Common myeloid progenitor, CD34-positive (primary cell): ENCODE measurements at regions not wholly inside any gene's neighbourhood (a gene's known extent, or its start where the extent isn't known, plus 50 kb on each side); places are given as distances from the start of the nearest gene placed in this dataset.
A peak's percentile ranks its signal among the peaks of the same experiment; 100 is the strongest.

ENCODE experiments used
- CTCF ChIA-PET: fragments of 350-600 bp; sonication (Branson Sonifier 250); formaldehyde crosslinking; loops from one replicate; lab custom pipeline; 2021; ENCODE audit warnings: antibody characterized with exemption; lab: Charles Lee
- POLR2A ChIA-PET: fragments of 350-600 bp; sonication (Branson Sonifier 250); formaldehyde crosslinking; loops from one replicate; lab custom pipeline; 2021; ENCODE audit warnings: antibody characterized with exemption; lab: Charles Lee
- DNase-seq, 3 donors: peaks; one replicate each; pipeline versions ENCODE4 v3.0.0 to v3.0.0-alpha.2; 2013
- H3K27ac ChIP-seq, 2 experiments: 1 replicate in 1 of 2; 2 replicates in 1 of 2; pipeline ENCODE4 v1.7.0; 2013; ENCODE audit warnings: inconsistent platforms in 2 of 2, low read length in 2 of 2, mild to moderate bottlenecking in 2 of 2, low read depth in 1 of 2, moderate library complexity in 1 of 2; ENCODE audit not compliant: severe bottlenecking in 2 of 2, insufficient read depth in 1 of 2, poor library complexity in 1 of 2
- H3K27me3 ChIP-seq, 5 experiments: replicated peaks in 2 of 5; 1 replicate in 3 of 5; 2 replicates in 2 of 5; pipeline versions ENCODE4 v1.6.1 to v1.7.0; 2013; ENCODE audit warnings: low read length in 4 of 5, mild to moderate bottlenecking in 2 of 5, moderate library complexity in 2 of 5, inconsistent platforms in 1 of 5; ENCODE audit not compliant: insufficient read depth in 5 of 5, control insufficient read depth in 4 of 5
- H3K36me3 ChIP-seq, 4 experiments: 1 replicate in 2 of 4; 2 replicates in 2 of 4; pipeline versions ENCODE4 v1.6.1 to v1.7.0; 2013; ENCODE audit warnings: low read length in 3 of 4, control low read depth in 1 of 4, mild to moderate bottlenecking in 1 of 4; ENCODE audit not compliant: control insufficient read depth in 4 of 4, insufficient read depth in 4 of 4
- H3K4me1 ChIP-seq, 4 experiments: 1 replicate in 3 of 4; 2 replicates in 1 of 4; pipeline versions ENCODE4 v1.6.1 to v1.7.1; 2013; ENCODE audit warnings: low read length in 3 of 4, mild to moderate bottlenecking in 3 of 4, control low read depth in 1 of 4, inconsistent platforms in 1 of 4, moderate library complexity in 1 of 4; ENCODE audit not compliant: control insufficient read depth in 4 of 4, insufficient read depth in 4 of 4; ENCODE audit errors: control extremely low read depth in 1 of 4
- H3K4me3 ChIP-seq, 7 experiments: 1 replicate in 4 of 7; 2 replicates in 3 of 7; pipeline versions ENCODE4 v1.5.1 to v1.7.0; 2013; ENCODE audit warnings: mild to moderate bottlenecking in 7 of 7, low read length in 6 of 7, moderate library complexity in 6 of 7, inconsistent platforms in 2 of 7, low read depth in 2 of 7, control low read depth in 1 of 7; ENCODE audit not compliant: insufficient read depth in 4 of 7, control insufficient read depth in 1 of 7; ENCODE audit errors: extremely low read depth in 1 of 7
- H3K9me3 ChIP-seq, 5 experiments: 1 replicate in 4 of 5; 2 replicates in 1 of 5; pipeline versions ENCODE4 v1.6.1 to v1.7.1; 2013; ENCODE audit warnings: low read length in 4 of 5, mild to moderate bottlenecking in 2 of 5, inconsistent platforms in 1 of 5, low read depth in 1 of 5, moderate library complexity in 1 of 5; ENCODE audit not compliant: control insufficient read depth in 4 of 5, insufficient read depth in 2 of 5; ENCODE audit errors: control extremely low read depth in 1 of 5
- WGBS: methylation state at CpG from one replicate; pipeline ENCODE4 v1.1.5; 2013; ENCODE audit not compliant: insufficient coverage; 5-methylcytosine and 5-hydroxymethylcytosine counted together

DNA sequence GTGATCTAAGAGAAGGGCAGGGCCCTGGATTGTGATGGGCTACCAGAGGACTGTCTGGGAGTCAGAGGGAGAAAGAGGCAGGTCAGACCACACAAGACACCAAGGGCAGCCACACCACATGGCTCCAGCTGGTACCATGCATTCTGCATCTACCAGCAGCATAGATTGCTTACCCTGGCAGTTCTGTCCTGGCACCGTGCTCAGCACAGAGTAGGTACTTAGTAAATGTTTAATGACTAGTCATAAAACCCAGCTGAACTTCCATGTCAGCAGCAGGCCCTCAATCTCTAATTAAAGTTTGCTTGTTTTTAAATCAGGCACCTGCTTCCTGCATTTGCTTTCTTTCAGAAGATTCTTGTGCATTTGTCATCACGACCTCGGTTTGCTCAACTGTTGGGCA is 77.3 kb upstream of the ATP2B2 start:
- POLR2A ChIA-PET = no interaction called here
- H3K4me1 ChIP-seq = no peaks in the 10 kb centered on the region
- no peak for DNase-seq
- no peak overlapping the region for H3K27ac ChIP-seq
- CTCF ChIA-PET = no interaction called here
- no peaks in the 10 kb centered on the region for H3K36me3 ChIP-seq
- H3K27me3 ChIP-seq = peaks cover 0 to 28% (median 11%) of the 10 kb centered on the region in 5 experiments
- no peaks in the 10 kb centered on the region for H3K9me3 ChIP-seq
- no peak overlapping the region for H3K4me3 ChIP-seq
- 96% methylated on average over 3 of the region's 3 CpGs for WGBS

DNA sequence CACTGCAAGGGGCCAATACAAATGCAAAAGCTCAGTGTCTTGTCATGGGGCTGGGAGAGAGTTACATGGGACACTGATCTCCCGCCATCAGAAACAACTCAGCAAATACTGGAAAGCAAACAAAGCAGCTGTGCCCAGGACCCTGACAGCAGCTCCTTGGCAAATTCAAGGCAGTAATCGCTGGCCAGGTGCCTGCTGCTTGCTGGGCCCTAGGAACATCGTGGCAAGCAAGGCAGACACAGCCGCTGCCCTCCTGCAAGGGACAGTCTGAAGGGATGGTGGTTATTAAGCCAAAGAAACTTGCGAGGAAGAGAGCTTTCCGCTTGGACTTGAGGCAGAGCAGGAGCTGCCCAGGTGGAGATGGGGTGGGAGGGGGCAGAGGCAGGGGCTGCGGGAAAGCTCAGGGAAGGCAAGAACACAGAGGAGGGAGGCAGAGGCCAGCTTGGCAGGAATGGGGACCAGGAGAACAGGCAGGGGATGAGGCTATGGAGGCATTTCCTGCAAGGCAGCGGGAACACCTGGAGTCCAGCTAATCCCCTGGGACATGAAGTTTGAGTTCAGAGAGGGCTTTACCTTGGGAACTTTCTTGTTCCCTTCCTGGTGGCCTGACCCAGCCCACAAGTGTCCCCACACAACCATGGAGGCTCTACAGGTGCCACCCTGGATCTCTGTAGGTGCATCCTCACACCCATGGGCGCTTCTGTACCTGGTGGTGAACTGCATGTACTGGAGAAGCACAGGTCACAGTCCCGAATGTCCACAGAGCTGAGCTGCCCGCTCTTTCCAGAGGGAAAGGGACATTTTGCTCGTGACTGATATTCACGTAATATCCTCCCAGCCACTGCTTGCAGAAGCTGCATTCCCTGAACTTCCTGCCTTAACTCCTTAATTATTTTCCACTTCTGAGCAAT is 78.7 kb upstream of the ATP2B2 start:
- WGBS = 67% methylated on average over 9 of the region's 13 CpGs
- POLR2A ChIA-PET = no interaction called here
- Histone ChIP-seq H3K27me3 (peaks cover 0 to 28% (median 13%) of the 10 kb centered on the region in 5 experiments), H3K9me3 (no peaks in the 10 kb centered on the region), H3K4me3 (no peak overlapping the region), H3K36me3 (no peaks in the 10 kb centered on the region), H3K27ac (no peak overlapping the region), H3K4me1 (no peaks in the 10 kb centered on the region)
- CTCF ChIA-PET = no interaction called here
- no peak for DNase-seq

- Histone ChIP-seq H3K9me3 (no peaks in the 10 kb centered on the region), H3K27ac (no peak overlapping the region), H3K36me3 (no peaks in the 10 kb centered on the region), H3K4me1 (no peaks in the 10 kb centered on the region), H3K27me3 (peaks cover 0 to 31% (median 12%) of the 10 kb centered on the region in 5 experiments), H3K4me3 (no peak overlapping the region)
- ChIA-PET POLR2A (no interaction called here), CTCF (interaction anchor here (0.6 to 1.1 kb wide), 2 partner anchors 33 to 969 kb away, joined by 3 read pairs; no protein-coding TSS in a partner anchor)
- WGBS = 75% methylated on average over 1 of the region's 1 CpG
- no peak for DNase-seq
Observed at GRCh38 chr3:10585945-10586344, 80.6 kb upstream of the ATP2B2 start.

DNA sequence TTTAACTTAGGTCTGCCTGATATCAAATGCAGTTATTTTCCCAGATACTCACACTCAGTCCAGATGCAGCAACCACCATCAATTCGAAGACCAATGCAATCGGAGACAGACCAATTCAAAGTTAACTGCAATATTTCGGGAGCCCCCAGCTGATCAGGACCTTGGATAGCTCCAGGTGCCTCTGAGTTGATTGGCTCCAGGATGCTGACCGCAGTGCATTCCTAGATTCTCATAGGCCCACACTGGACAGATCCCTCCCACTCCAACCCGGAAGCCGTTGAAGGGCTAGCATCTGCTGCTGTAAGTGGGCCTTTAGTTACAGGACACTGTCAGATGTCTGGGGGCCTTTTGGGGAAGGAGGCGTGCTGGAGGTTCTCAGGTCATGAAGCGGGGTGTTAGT is 89.5 kb upstream of the ATP2B2 start:
- ChIA-PET POLR2A (no interaction called here), CTCF (no interaction called here)
- no peaks in the 10 kb centered on the region for H3K36me3 ChIP-seq
- peaks cover 0 to 7% (median 3%) of the 10 kb centered on the region in 5 experiments for H3K27me3 ChIP-seq
- 19% methylated on average over 6 of the region's 8 CpGs for whole genome bisulfite sequencing
- no peaks in the 10 kb centered on the region for H3K4me1 ChIP-seq
- H3K4me3 ChIP-seq = no peak overlapping the region
- DNase-seq = peak; percentile 78 to 91 (median 90)
- H3K9me3 ChIP-seq = no peaks in the 10 kb centered on the region
- no peak overlapping the region for H3K27ac ChIP-seq

DNA sequence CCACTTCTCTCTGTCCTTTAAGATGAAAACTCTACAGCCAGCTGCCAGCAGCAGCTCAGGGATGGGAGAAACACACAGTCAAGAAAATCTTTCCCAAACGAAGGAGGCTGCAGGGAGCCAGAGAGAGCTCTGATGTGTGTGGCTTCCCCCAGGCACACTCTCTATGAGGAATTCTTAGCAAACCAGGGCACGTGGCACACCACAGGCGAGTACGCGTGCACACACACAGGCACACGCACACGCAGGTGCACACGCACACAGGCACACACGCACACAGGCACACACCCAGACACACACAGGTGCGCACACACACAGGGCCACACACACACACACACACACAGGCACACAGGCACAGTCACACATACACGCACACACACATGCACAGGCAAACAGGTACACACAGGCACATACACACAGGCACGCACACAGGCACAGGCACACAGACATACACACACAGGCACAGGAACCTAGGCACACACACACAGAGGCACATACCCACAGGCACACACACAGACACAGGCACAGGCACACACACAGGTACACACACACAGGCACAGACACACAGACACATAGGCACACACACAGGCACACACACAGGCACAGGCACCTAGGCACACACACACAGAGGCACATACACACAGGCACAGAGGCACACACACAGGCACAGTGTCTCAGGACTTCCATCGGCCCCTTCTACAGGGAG is 91.5 kb upstream of the ATP2B2 start:
- DNase-seq = no peak
- POLR2A ChIA-PET = no interaction called here
- CTCF ChIA-PET = interaction anchor here (0.7 kb wide), 1 partner anchor 181 kb away, joined by 3 read pairs; no protein-coding TSS in a partner anchor

DNA sequence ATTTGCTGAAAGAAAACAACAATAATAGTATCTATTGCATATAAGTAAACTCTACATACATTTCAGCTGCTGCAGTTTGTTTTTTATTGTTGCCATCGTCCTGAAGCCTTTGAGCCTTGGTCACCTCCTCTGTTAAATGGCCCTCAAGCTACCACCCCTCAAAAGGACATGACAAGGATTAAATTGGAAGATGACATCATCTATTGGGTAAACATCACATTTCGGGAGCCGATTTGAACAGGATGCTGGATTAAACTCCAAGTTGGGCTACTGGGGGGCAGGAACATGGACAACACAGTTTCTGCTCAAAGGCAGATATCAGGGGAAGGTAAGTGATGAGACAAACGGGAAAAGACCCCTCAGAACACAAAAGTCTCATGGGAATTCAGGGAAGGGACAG is 92.3 kb upstream of the ATP2B2 start:
- no peaks in the 10 kb centered on the region for H3K36me3 ChIP-seq
- H3K27ac ChIP-seq = no peak overlapping the region
- H3K9me3 ChIP-seq = no peaks in the 10 kb centered on the region
- 83% methylated on average over 3 of the region's 4 CpGs for WGBS
- no peak overlapping the region for H3K4me3 ChIP-seq
- CTCF ChIA-PET = interaction anchor here (0.7 kb wide), 1 partner anchor 182 kb away, joined by 3 read pairs; no protein-coding TSS in a partner anchor
- peaks cover 0 to 7% (median 0%) of the 10 kb centered on the region in 5 experiments for H3K27me3 ChIP-seq
- H3K4me1 ChIP-seq = no peaks in the 10 kb centered on the region
- DNase-seq = no peak
- POLR2A ChIA-PET = no interaction called here

More for the DNA sequence above, 91.5 kb upstream of the ATP2B2 start:
- Histone ChIP-seq H3K27ac (no peak overlapping the region), H3K27me3 (peaks cover 0 to 7% (median 0%) of the 10 kb centered on the region in 5 experiments), H3K9me3 (no peaks in the 10 kb centered on the region), H3K4me1 (no peaks in the 10 kb centered on the region), H3K36me3 (no peaks in the 10 kb centered on the region), H3K4me3 (no peak overlapping the region)
- 73% methylated on average over 4 of the region's 13 CpGs for WGBS
